Upper lobe of left lung (tissue), 6 donors: ENCODE measurements at regions not wholly inside any gene's neighbourhood (a gene's known extent, or its start where the extent isn't known, plus 50 kb on each side); places are given as distances from the start of the nearest gene placed in this dataset.

Source experiments
- ATAC-seq, 2 donors: fragments of 200-7000 bp; cut with Tn5 transposase; one replicate each; pipeline ENCODE4 v1.9.1; 2022; ENCODE audit warnings: mild to moderate bottlenecking in 2 of 2, moderate library complexity in 2 of 2; ENCODE audit not compliant: low FRiP score in 2 of 2
- DNase-seq, 2 donors: peaks; one replicate each; pipeline ENCODE4 v3.0.0-alpha.2; 2019 to 2020
- H3K27ac ChIP-seq, 4 donors: fragments of 200-600 bp; sonication (generic); one replicate each; pipeline ENCODE4 v1.5.1; 2016 to 2019
- H3K27me3 ChIP-seq, 4 donors: fragments of 200-600 bp; sonication (generic); one replicate each; pipeline ENCODE4 v1.5.1; 2017 to 2019
- H3K36me3 ChIP-seq, 4 donors: fragments of 200-600 bp; sonication (generic); one replicate each; pipeline ENCODE4 v1.5.1; 2016 to 2019
- H3K4me1 ChIP-seq, 4 donors: fragments of 200-600 bp; sonication (generic); one replicate each; pipeline ENCODE4 v1.5.1; 2018 to 2019
- H3K4me3 ChIP-seq, 4 donors: fragments of 200-600 bp; sonication (generic); one replicate each; pipeline ENCODE4 v1.5.1; 2017 to 2019; ENCODE audit warnings: mild to moderate bottlenecking in 2 of 4, moderate library complexity in 1 of 4
- H3K9me3 ChIP-seq, 4 donors: fragments of 200-600 bp; sonication (generic); one replicate each; pipeline ENCODE4 v1.5.1; 2018 to 2019
- CTCF ChIP-seq, 6 experiments: fragments of 450-650 bp in 4 of 6; fragments of 200-600 bp in 2 of 6; sonication (generic) in 2 of 6; IDR thresholded peaks; one replicate each; pipeline ENCODE4 v1.5.1; 2016 to 2019; ENCODE audit warnings: antibody characterized with exemption in 6 of 6
- EP300 ChIP-seq, 4 donors: sonication (generic); formaldehyde crosslinking; IDR thresholded peaks; one replicate each; pipeline ENCODE4 v1.5.1; 2017; ENCODE audit warnings: antibody characterized with exemption in 4 of 4, control low read depth in 2 of 4
- POLR2A ChIP-seq, 4 donors: fragments of 450-650 bp; IDR thresholded peaks; one replicate each; pipeline ENCODE4 v1.5.1; 2016 to 2017; ENCODE audit warnings: antibody characterized with exemption in 4 of 4, mild to moderate bottlenecking in 2 of 4
- POLR2AphosphoS5 ChIP-seq, 2 donors: sonication (generic); formaldehyde crosslinking; IDR thresholded peaks; one replicate each; pipeline ENCODE4 v1.5.1; 2017; ENCODE audit warnings: antibody characterized with exemption in 2 of 2
- WGBS, 2 donors: methylation state at CpG; one replicate each; pipeline ENCODE4 v1.1.5; 2017 to 2018; 5-methylcytosine and 5-hydroxymethylcytosine counted together
- donor health status: DM: no; HTN: no; CAD: no; lungs with moderate emphysema.
- donor health status: DM: no; HTN: yes; CAD: no; lungs with severe emphysema.

- Histone ChIP-seq H3K4me3 (no peak overlapping the region), H3K4me1 (peaks cover 0 to 2% (median 0%) of the 10 kb centered on the region in 4 donors), H3K27me3 (no peaks in the 10 kb centered on the region), H3K36me3 (no peaks in the 10 kb centered on the region), H3K27ac (no peak overlapping the region), H3K9me3 (no peaks in the 10 kb centered on the region)
- ATAC-seq, result no peak
- DNase-seq, result no peak
- TF ChIP-seq POLR2A (IDR thresholded peaks at IDR 0.05) (no peak), POLR2AphosphoS5 (IDR thresholded peaks at IDR 0.05) (no peak), CTCF (IDR thresholded peaks at IDR 0.05) (no peak), EP300 (IDR thresholded peaks at IDR 0.05) (no peak)
These were observed 395.4 kb upstream of the NFE2L3 start for GRCh38 chr7:25756601-25757000.

GRCh38 chr7:25758559-25758958 is 393.4 kb upstream of the NFE2L3 start:
- no peak overlapping the region for H3K27ac ChIP-seq
- DNase-seq (no peak), ATAC-seq (no peak)
- TF ChIP-seq POLR2A (IDR thresholded peaks at IDR 0.05), result no peak
- no peak for TF ChIP-seq POLR2AphosphoS5 (IDR thresholded peaks at IDR 0.05)
- no peak for TF ChIP-seq EP300 (IDR thresholded peaks at IDR 0.05)
- no peak for TF ChIP-seq CTCF (IDR thresholded peaks at IDR 0.05)
- H3K9me3 ChIP-seq, result no peaks in the 10 kb centered on the region
- H3K27me3 ChIP-seq, result no peaks in the 10 kb centered on the region
- no peaks in the 10 kb centered on the region for H3K4me1 ChIP-seq
- WGBS, 2 donors, result 76 to 85% methylated on average over 4 of the region's 4 CpGs
- H3K4me3 ChIP-seq, result no peak overlapping the region
- no peaks in the 10 kb centered on the region for H3K36me3 ChIP-seq

GRCh38 chr7:25759286-25759685 is 392.7 kb upstream of the NFE2L3 start:
- DNase-seq (no peak), ATAC-seq (no peak)
- Histone ChIP-seq H3K4me1 (no peaks in the 10 kb centered on the region), H3K27me3 (no peaks in the 10 kb centered on the region), H3K36me3 (no peaks in the 10 kb centered on the region), H3K27ac (no peak overlapping the region), H3K4me3 (no peak overlapping the region), H3K9me3 (no peaks in the 10 kb centered on the region)
- TF ChIP-seq EP300 (IDR thresholded peaks at IDR 0.05) (no peak), POLR2A (IDR thresholded peaks at IDR 0.05) (no peak), CTCF (IDR thresholded peaks at IDR 0.05) (no peak), POLR2AphosphoS5 (IDR thresholded peaks at IDR 0.05) (no peak)

- Histone ChIP-seq H3K4me3 (no peak overlapping the region), H3K27me3 (no peaks in the 10 kb centered on the region), H3K27ac (no peak overlapping the region), H3K4me1 (no peaks in the 10 kb centered on the region), H3K36me3 (no peaks in the 10 kb centered on the region), H3K9me3 (no peaks in the 10 kb centered on the region)
- 85 to 89% methylated on average over 3 of the region's 3 CpGs for WGBS, 2 donors
- DNase-seq (no peak), ATAC-seq (no peak)
- TF ChIP-seq POLR2A (IDR thresholded peaks at IDR 0.05), result no peak
- no peak for TF ChIP-seq POLR2AphosphoS5 (IDR thresholded peaks at IDR 0.05)
- TF ChIP-seq CTCF (IDR thresholded peaks at IDR 0.05), result no peak
- no peak for TF ChIP-seq EP300 (IDR thresholded peaks at IDR 0.05)
These were observed 392.2 kb upstream of the NFE2L3 start for GRCh38 chr7:25759748-25760147.

- Histone ChIP-seq H3K4me1 (no peaks in the 10 kb centered on the region), H3K27me3 (no peaks in the 10 kb centered on the region), H3K9me3 (no peaks in the 10 kb centered on the region), H3K36me3 (no peaks in the 10 kb centered on the region), H3K27ac (no peak overlapping the region), H3K4me3 (no peak overlapping the region)
- TF ChIP-seq EP300 (IDR thresholded peaks at IDR 0.05) (no peak), POLR2A (IDR thresholded peaks at IDR 0.05) (no peak), CTCF (IDR thresholded peaks at IDR 0.05) (no peak), POLR2AphosphoS5 (IDR thresholded peaks at IDR 0.05) (no peak)
- DNase-seq (no peak), ATAC-seq (no peak)
- WGBS, 2 donors, result 67 to 87% methylated on average over 12 of the region's 12 CpGs
These were observed 389.2 kb upstream of the NFE2L3 start for GRCh38 chr7:25762511-25763462.
